Gastroesophageal sphincter (tissue), 4 donors: ENCODE measurements at regions not wholly inside any gene's neighbourhood (a gene's known extent, or its start where the extent isn't known, plus 50 kb on each side); places are given as distances from the start of the nearest gene placed in this dataset.

Source experiments
- ATAC-seq: fragments of 150-250 bp; one replicate; pipeline ENCODE4 v1.9.1; 2016; ENCODE audit warnings: mild to moderate bottlenecking, moderate library complexity
- H3K27ac ChIP-seq, 4 donors: fragments of 200-600 bp; sonication (generic) in 3 of 4; 1 replicate in 3 of 4; 2 replicates in 1 of 4; pipeline ENCODE4 v1.5.1; 2016 to 2019
- H3K27me3 ChIP-seq: fragments of 200-600 bp; sonication (generic); one replicate; pipeline ENCODE4 v1.5.1; 2019
- H3K36me3 ChIP-seq, 2 donors: fragments of 200-600 bp; sonication (generic); one replicate each; pipeline ENCODE4 v1.5.1; 2019; ENCODE audit warnings: control low read depth in 1 of 2
- H3K4me1 ChIP-seq, 3 donors: fragments of 200-600 bp; sonication (generic); 1 replicate in 2 of 3; 2 replicates in 1 of 3; pipeline ENCODE4 v1.5.1; 2016 to 2019; ENCODE audit warnings: control low read depth in 2 of 3
- H3K4me3 ChIP-seq, 2 donors: fragments of 200-600 bp; sonication (generic); one replicate each; pipeline ENCODE4 v1.5.1; 2019; ENCODE audit warnings: mild to moderate bottlenecking in 1 of 2, moderate library complexity in 1 of 2
- H3K9me3 ChIP-seq, 3 donors: fragments of 200-600 bp; sonication (generic); one replicate each; pipeline ENCODE4 v1.5.1; 2017 to 2019; ENCODE audit warnings: control low read depth in 2 of 3
- CTCF ChIP-seq, 4 experiments: fragments of 200-600 bp in 2 of 4; fragments of 450-650 bp in 2 of 4; sonication (generic) in 1 of 4; IDR thresholded peaks; one replicate each; pipeline ENCODE4 v1.5.1; 2017 to 2019; ENCODE audit warnings: antibody characterized with exemption in 4 of 4, mild to moderate bottlenecking in 2 of 4, moderate library complexity in 2 of 4
- EP300 ChIP-seq: sonication (generic); formaldehyde crosslinking; IDR thresholded peaks from one replicate; pipeline ENCODE4 v1.6.1; 2017; ENCODE audit warnings: antibody characterized with exemption, mild to moderate bottlenecking
- POLR2A ChIP-seq, 2 donors: fragments of 450-650 bp; IDR thresholded peaks; one replicate each; pipeline ENCODE4 v1.6.1; 2017; ENCODE audit warnings: antibody characterized with exemption in 2 of 2, mild to moderate bottlenecking in 2 of 2, moderate library complexity in 1 of 2
- POLR2AphosphoS5 ChIP-seq: sonication (generic); formaldehyde crosslinking; IDR thresholded peaks from one replicate; pipeline ENCODE4 v1.6.1; 2017; ENCODE audit warnings: antibody characterized with exemption
- WGBS, 2 donors: methylation state at CpG; one replicate each; pipeline ENCODE4 v1.1.5; 2018; ENCODE audit warnings: low coverage in 1 of 2; 5-methylcytosine and 5-hydroxymethylcytosine counted together

GRCh38 chr10:28995497-28995896, 293.4 kb upstream of the LYZL1 start:
- TF ChIP-seq CTCF (IDR thresholded peaks at IDR 0.05) (no peak), POLR2A (IDR thresholded peaks at IDR 0.05) (no peak), EP300 (no peak), POLR2AphosphoS5 (no peak)
- Histone ChIP-seq H3K4me1 (no peaks in the 10 kb centered on the region), H3K4me3 (no peak overlapping the region), H3K9me3 (no peaks in the 10 kb centered on the region), H3K36me3 (no peaks in the 10 kb centered on the region), H3K27ac (no peak overlapping the region), H3K27me3 (no peaks in the 10 kb centered on the region)
- ATAC-seq = no peak
- 94 to 96% methylated on average over 4 of the region's 4 CpGs for WGBS, 2 donors

GRCh38 chr10:28996345-28996744, 292.5 kb upstream of the LYZL1 start:
- Histone ChIP-seq H3K9me3 (no peaks in the 10 kb centered on the region), H3K4me1 (no peaks in the 10 kb centered on the region), H3K36me3 (no peaks in the 10 kb centered on the region), H3K27me3 (no peaks in the 10 kb centered on the region), H3K4me3 (no peak overlapping the region), H3K27ac (no peak overlapping the region)
- WGBS, 2 donors = 70 to 83% methylated on average over 3 of the region's 6 CpGs
- TF ChIP-seq EP300 = no peak
- TF ChIP-seq CTCF (IDR thresholded peaks at IDR 0.05) = no peak
- no peak for TF ChIP-seq POLR2AphosphoS5
- no peak for TF ChIP-seq POLR2A (IDR thresholded peaks at IDR 0.05)
- no peak for ATAC-seq

GRCh38 chr10:28996947-28997551, 291.8 kb upstream of the LYZL1 start:
- Histone ChIP-seq H3K9me3 (no peaks in the 10 kb centered on the region), H3K4me1 (no peaks in the 10 kb centered on the region), H3K36me3 (no peaks in the 10 kb centered on the region), H3K27ac (no peak overlapping the region), H3K4me3 (no peak overlapping the region), H3K27me3 (no peaks in the 10 kb centered on the region)
- 94 to 98% methylated on average over 4 to 6 of the region's 6 CpGs for WGBS, 2 donors
- ATAC-seq = no peak
- no peak for TF ChIP-seq EP300
- no peak for TF ChIP-seq POLR2AphosphoS5
- no peak for TF ChIP-seq CTCF (IDR thresholded peaks at IDR 0.05)
- no peak for TF ChIP-seq POLR2A (IDR thresholded peaks at IDR 0.05)

- H3K9me3 ChIP-seq = no peaks in the 10 kb centered on the region
Observed at GRCh38 chr10:28997734-28998133, 291.1 kb upstream of the LYZL1 start.

More at GRCh38 chr10:28997734-28998133, 291.1 kb upstream of the LYZL1 start:
- 75 to 88% methylated on average over 5 to 6 of the region's 6 CpGs for WGBS, 2 donors
- no peaks in the 10 kb centered on the region for H3K4me1 ChIP-seq
- H3K27me3 ChIP-seq = no peaks in the 10 kb centered on the region
- ATAC-seq = no peak
- H3K36me3 ChIP-seq = no peaks in the 10 kb centered on the region
- H3K4me3 ChIP-seq = no peak overlapping the region
- no peak overlapping the region for H3K27ac ChIP-seq
- TF ChIP-seq EP300 (no peak), POLR2AphosphoS5 (no peak), POLR2A (IDR thresholded peaks at IDR 0.05) (no peak), CTCF (IDR thresholded peaks at IDR 0.05) (no peak)
